ENCODE measurements at regions not wholly inside any gene's neighbourhood (a gene's known extent, or its start where the extent isn't known, plus 50 kb on each side); places are given as distances from the start of the nearest gene placed in this dataset.
"Not testable (repeated sequence)": the region's sequence is repeated elsewhere in the genome, so short reads cannot be mapped to it uniquely, and the experiment has no call there.

- DNase-seq (ENCODE audit: low read depth, low spot score): no peak
These were observed 113.4 kb downstream of the RTP5 start for GRCh38 chr2:241982706-241983570.

GRCh38 chr2:241983571-241984270 lies 114.2 kb downstream of the RTP5 start:
- no peak for DNase-seq (ENCODE audit: low read depth, low spot score)

GRCh38 chr2:241984271-241984655 lies 114.7 kb downstream of the RTP5 start:
- no peak for DNase-seq (ENCODE audit: low read depth, low spot score)

- DNase-seq (ENCODE audit: low read depth, low spot score): no peak
These were observed 115.1 kb downstream of the RTP5 start for GRCh38 chr2:241984658-241985057.

DNA sequence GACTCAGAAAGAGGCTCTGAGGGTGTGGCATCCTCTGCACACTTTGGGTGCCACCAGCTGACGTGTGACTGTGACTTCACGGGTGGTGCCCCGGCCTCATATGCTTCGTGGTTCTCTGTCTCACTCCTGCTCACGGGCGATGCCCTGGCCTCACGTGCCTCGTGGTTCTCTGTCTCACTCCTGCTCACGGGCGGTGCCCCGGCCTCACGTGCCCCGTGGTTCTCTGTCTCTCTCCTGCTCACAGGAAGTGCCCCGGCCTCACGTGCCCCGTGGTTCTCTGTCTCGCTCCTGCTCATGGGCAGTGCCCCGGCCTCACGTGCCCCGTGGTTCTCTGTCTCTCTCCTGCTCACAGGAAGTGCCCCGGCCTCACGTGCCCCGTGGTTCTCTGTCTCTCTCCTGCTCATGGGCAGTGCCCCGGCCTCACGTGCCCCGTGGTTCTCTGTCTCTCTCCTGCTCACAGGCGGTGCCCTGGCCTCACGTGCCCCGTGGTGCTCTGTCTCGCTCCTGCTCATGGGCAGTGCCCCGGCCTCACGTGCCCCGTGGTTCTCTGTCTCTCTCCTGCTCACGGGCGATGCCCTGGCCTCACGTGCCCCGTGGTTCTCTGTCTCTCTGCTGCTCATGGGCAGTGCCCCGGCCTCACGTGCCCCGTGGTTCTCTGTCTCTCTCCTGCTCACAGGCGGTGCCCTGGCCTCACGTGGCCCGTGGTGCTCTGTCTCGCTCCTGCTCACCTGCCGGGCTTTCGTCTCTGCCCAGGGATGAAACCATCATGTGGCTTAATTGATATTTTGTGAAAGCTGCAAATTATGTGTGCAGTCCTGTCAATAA lies 115.8 kb downstream of the RTP5 start:
- not testable (repeated sequence) for DNase-seq (ENCODE audit: low read depth, low spot score)

DNA sequence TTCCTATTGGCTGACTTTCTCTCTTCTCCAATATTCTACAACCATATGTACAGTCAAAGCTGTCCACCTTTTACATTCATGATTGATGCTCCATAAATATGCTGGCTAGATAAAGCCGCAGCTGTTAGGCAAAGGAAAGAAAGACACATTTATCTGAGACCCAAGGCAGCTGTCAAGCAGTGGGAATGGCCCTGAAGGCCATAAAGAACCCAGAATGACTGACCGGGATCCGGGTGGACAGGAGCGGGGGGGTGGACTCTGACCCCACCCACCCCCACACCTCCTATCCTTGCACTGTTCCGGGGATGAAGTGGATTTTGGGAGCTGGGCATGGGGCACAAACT lies 116.4 kb downstream of the RTP5 start:
- DNase-seq (ENCODE audit: low read depth, low spot score): no peak

- DNase-seq (ENCODE audit: low read depth, low spot score): no peak
These were observed 117.5 kb downstream of the RTP5 start for GRCh38 chr2:241986836-241987641.

GRCh38 chr2:241987726-241988125 lies 118.2 kb downstream of the RTP5 start:
- DNase-seq (ENCODE audit: low read depth, low spot score): no peak

DNA sequence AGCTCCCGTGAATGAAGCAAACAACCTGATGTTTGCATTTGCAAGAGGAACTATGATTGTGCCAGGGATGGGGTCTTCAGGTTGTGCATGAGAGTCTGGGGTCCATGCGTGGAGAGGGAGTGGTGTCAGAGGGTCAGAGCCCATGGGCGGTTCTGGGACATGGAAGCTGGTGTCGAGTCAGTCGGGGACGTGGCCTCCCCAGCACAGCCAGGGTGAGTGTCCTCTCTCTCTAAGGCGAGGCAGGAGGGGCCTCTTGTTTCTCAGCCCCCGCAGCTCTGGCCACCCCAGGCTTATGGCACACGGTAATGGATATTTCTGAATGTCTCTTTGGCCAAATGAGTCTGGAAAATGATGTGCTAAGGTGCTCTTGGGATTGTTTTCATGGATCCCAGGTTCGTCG lies 118.6 kb downstream of the RTP5 start:
- DNase-seq (ENCODE audit: low read depth, low spot score): no peak

DNA sequence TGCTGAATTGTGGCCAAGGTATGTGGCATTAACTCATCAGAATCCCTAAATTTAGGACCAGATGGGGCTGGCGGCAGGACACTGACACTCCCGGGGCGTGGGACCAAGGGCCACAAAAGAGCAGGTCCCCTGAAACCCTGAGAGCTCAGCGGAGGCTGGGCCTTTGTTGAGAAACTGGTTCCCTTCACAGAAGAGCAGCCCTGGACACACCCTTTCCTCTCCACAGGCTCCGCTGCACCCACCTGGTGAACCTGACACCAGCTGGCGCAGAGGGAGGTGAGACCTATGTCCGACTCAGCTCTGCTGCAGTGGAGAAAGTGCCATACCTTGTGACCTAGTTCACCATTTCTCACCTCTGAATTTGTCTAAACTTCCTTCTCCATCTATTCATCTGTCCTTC lies 119.5 kb downstream of the RTP5 start:
- no peak for DNase-seq (ENCODE audit: low read depth, low spot score)

DNA sequence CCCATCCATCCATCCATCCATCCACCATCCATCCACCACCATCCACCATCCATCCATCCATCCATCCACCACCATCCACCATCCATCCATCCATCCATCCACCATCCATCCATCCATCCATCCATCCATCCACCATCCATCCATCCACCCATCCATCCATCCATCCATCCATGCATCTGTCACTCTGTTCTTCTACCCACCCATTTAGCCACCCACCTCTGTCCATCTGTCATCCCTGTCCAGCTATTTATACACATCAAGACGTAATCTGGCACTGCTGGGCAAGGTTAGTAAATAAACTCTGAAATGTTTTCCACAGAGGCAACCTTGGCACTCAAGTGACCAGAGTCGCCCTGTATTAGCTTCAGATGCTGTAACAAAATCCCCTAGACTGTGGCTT lies 120.9 kb downstream of the RTP5 start:
- no peak for DNase-seq (ENCODE audit: low read depth, low spot score)

DNA sequence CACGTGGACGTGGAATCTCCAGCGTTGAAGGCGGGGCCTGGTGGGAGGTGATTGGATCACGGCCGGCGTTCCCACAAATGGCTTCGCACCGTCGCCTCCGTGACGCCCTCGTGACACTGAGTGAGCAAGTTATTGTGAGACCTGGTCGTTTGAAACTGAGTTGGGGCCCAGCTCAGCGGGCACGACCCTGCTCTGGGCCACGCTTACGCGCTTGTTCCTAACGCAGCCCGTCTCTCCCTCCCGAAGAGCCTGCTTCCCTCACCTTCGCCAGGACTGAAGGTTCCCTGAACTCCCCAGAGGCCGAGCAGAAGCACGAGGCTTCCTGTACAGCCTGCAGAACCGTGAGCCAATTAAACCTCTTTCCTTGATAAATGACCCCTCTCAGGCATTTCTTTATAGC lies 121.8 kb downstream of the RTP5 start:
- DNase-seq (ENCODE audit: low read depth, low spot score): no peak

DNA sequence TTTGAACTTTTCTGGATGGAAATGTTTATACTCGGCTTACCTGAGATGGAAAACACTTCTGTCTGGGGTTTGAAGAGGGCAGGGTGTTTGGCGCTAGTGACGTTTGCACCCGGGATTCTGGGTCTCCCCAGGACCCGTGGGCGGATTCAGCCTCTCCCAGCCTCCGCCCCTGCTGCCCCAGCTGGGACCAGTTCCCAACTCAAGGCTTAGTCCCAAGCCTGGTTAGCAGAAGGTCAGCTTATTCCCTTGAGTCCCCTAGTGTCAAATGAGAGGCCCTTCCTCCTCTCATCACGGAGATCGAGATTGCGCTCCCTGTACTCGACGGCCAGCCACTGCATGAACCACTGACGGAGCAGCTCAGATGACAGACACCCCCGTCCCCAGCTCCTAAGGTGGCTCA lies 123.2 kb downstream of the RTP5 start:
- no peak for DNase-seq (ENCODE audit: low read depth, low spot score)

GRCh38 chr2:241993386-241994005 lies 124.0 kb downstream of the RTP5 start:
- DNase-seq (ENCODE audit: low read depth, low spot score): no peak

DNA sequence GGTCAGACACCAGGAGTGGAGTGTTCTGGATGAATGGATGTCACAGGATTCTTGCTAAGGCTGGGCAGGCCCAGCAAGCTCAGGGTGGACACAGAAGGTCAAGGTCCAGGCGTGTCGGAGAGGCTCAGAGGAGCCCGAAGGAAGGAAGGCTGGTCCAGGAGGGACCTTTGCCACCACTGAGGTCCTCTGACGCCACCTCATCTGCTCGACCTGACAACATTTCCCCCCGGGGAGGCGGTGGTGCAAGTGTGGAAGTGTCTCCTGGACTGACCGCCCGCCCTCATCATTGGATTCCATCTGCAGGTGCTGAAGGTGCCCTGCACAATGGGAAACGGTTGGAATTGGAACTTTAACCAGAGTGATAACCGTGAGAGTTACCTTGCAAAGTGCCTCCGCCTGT lies 124.6 kb downstream of the RTP5 start:
- no peak for DNase-seq (ENCODE audit: low read depth, low spot score)

DNA sequence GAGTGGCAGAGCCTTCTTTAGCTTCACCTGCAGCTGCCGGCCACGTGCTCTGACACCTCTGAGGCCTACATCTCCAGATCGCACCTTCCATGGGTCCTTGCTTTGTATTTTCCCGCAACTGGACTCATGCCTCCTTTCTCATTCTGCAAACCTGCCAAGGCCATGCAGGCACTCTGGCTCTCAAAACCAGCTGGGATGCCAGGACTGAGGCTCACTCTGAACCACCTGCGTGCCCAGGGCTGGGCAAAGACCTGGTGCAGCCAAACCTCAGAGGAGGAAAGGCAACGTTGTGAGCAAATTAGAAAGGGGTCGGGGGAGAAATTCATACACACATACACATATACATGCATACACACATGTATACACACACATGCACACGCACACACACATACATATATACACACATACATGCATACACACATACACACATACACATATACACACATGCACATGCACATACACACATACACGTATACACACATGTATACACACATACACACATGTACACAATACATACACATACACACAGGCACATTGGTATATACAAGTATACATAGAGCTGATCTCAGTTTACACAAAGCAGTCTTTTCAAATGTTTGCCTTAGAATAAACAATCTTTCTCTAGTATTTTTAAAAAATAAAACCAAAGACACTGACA lies 125.2 kb downstream of the RTP5 start:
- DNase-seq (ENCODE audit: low read depth, low spot score): no peak

DNA sequence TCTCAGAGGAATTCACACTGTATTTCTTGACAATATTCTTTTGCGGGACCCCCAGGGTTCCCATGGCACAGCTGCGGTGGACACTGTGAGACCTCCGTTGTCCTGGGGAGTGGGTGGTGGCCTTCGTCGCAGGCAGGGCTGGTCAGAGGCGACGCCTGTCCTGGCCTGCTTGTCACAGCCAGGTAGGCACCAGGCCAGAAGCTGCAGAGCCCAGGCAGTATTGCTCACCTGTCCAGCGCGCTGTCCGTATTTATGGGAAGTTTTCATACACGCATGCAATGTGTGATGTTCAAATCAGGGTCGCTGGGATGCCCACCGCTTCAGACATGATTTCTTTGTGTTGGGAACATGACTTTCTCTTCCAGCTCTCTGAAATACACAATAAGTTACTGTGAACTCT lies 126.6 kb downstream of the RTP5 start:
- no peak for DNase-seq (ENCODE audit: low read depth, low spot score)

DNA sequence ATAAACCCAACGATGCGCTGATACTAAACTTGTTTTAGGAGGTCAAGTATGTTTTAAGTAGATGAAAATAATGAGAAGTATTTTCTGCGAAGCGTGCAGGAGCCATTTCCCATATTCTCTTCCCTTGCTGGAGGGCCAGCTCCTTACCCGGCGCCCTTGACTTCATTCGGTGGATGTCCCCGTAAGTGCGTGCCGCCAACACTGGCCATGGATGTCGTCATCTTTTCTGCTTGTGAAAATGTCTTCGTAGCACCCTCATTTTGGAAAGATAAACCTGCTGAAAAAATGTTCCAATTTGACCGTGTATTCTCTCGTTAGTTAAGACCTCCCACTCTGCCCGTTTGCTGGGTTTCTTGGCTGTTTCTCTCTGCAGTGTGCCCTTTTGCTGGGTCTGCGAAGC lies 127.5 kb downstream of the RTP5 start:
- no peak for DNase-seq (ENCODE audit: low read depth, low spot score)

DNA sequence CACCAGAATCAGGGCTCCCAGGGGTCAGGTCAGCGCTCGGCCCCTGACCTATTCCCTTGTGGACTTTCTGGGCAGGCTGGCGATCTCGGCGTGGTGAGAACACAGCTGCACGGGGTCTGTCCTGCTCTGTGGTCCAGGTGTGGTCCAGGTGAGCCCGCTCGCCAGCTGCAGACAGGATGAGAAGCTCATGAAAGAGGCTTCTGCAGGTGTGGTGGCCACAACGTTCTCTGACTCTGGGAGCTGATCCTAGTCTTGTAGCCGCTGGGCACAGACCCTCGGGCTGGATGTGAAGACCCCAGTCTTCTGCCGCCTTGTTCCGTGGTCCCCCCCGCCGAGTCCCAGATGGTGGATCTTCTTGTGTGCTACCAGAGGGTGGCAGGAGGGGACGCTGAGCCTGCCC lies 129.7 kb downstream of the RTP5 start:
- DNase-seq (ENCODE audit: low read depth, low spot score): no peak

GRCh38 chr2:242001853-242002252 lies 132.3 kb downstream of the RTP5 start:
- DNase-seq (ENCODE audit: low read depth, low spot score): no peak

DNA sequence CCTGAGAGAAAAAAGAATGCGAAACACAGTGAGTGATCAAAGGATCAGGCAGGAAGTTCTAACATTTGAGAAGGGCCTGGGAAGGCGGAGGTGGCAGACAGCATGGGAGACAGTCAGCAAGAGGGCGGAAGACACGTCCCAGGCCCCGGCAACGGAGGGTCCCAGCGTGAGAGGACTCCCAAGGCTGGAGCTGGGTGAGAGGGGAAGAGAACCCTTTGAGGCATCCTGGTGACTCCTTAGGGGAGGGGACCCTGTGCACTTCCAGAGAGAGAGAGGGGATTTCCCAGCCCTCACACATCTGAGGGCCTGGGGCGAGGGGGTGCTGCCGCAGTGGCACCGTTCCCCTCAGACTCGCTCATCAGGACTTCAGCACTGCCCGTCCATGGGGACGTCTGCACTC lies 133.4 kb downstream of the RTP5 start:
- DNase-seq (ENCODE audit: low read depth, low spot score): no peak
